GM21381 (cell line): ENCODE measurements at regions not wholly inside any gene's neighbourhood (a gene's known extent, or its start where the extent isn't known, plus 50 kb on each side); places are given as distances from the start of the nearest gene placed in this dataset.

Source experiments
- ATAC-seq: cut with Tn5 transposase; IDR thresholded peaks from one replicate; pipeline ENCODE4 v1.9.1; 2021; ENCODE audit warnings: mild to moderate bottlenecking, moderate library complexity; ENCODE audit not compliant: unreplicated experiment

GRCh38 chr2:35391736-35392442 lies 963.7 kb upstream of the CRIM1 start:
- ATAC-seq = no peak

DNA sequence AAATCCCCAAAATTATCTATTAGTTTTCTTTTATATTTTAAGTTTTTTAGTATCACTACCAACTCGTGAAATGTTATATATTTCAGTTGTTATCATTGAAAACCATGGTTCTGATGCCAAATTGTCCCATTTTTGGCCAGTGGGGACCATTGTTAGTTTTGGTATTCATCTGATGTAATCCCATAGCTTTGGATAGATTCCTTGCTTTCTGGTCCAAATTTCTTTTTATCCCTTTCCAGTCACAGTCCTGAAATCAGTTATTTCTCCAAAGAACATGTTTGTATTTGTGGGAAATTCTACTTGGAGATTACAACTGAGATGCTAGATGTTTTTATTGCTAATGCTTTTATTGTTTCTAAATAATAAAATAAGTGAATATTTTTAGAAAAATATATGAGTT lies 976.8 kb upstream of the CRIM1 start:
- ATAC-seq = no peak

- ATAC-seq = no peak
These were observed 980.7 kb upstream of the CRIM1 start for GRCh38 chr2:35374845-35375244.

DNA sequence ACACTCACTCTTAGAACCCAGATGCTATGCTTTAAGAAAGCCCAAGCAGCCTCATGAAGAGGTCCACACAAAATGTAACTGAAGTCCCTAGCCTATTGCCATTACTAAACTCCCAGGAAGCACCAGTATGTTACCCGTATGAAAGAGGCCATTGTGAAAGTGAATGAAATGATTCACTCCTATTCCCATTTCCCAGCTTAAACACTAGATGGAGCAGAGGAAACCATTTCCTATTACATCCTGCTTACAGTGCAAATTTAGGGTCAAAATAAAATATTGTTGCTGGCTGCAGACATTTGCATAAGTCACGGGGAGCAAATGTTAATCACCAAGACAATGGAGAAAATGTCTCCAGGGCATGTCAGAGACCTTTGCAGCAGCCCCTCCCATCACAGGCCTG lies 989.7 kb upstream of the CRIM1 start:
- no peak for ATAC-seq

DNA sequence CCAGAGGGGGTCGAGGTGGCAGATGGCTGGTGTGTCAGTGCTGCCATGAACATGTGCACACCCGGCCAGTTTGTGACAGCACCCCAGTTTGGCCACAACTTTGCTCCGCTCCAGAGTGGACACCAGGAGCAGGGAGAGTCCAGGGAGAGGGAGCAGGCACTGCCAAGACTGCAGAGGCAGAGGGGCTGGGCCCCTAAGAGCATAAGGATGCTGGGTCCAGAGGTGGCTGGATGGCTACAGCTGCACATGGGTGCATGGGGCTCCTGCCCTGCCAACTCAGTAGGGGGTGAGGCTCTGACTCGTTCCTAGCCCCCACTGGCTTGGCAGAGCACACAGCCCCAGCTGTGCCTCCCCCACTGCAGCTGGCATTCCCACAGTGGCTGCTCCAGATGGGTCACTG lies 999.2 kb upstream of the CRIM1 start:
- no peak for ATAC-seq

DNA sequence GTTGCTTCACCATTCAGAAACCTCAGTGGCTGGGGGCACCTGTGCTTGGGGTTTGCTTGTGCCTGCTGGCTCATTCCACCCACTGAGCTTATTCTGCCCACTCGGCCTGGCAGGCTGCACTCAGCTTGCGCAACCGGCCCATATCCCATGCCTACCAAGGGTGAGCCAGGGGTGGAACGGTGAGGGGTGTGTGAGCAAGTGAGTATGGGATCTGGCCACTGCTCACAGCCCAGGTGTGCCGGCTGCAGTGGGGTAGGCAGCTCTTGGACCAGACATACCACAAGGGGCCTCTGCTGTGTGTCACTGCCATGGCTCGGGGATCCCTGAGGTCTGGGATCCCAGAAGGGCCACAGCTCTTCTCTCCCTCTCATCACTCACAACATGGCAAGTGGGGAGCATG lies 1000.5 kb upstream of the CRIM1 start:
- no peak for ATAC-seq

DNA sequence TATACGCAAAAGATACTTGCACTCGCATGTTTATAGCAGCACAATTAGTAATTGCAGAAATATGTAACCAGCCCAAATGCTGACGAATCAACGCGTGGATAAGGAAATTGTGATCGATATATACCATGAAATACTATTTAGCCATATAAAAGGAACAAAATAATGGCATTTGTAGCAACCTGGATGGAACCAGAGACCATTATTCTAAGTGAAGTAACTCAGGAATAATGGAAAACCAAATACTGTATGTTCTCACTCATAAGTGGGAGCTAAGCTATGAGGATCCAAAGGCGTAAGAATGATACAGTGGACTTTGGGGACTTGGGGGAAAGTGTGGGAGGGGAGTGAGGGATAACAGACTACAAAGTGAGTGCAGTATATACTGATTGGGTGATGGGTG lies 1008.0 kb upstream of the CRIM1 start:
- ATAC-seq = no peak

DNA sequence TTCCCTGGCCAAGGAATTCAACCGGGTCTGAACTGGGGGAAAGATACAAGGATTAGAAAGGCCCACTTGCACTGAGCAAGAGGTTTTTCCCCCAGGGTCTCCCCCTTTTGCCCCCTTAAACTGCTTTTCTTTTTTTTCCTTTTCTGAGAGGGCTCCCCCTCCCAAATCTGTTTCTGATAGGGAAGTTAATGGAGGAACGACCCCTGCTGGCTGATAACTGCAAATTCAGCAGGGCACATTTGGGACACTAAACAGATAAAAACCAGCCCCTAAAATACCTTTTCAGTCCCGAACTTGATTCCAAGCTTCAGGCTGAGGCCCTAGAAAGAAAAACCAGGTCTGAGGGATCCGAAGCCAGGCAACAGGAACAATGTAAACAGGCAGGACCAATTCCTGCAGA lies 1012.4 kb upstream of the CRIM1 start:
- no peak for ATAC-seq

DNA sequence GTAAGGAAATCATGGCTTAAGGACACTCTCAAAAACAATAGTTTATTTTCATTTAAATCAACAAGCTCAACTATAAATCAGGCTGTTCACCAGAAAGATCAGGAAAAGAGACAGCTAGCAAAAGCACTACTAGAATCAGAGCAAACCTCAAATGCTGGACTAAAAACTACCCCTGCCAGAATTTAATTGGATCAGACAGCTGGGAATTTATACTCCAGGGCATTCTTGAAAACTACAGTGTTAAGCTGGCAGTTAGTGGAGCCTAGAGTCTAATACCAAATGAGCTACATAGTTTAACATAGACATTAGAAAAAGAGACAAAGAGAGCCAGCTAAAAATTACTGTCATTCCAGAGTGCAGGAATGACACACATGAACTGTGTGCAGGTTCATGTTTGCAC lies 1016.4 kb upstream of the CRIM1 start:
- no peak for ATAC-seq

GRCh38 chr2:35337922-35338321 lies 1017.7 kb upstream of the CRIM1 start:
- ATAC-seq = no peak

DNA sequence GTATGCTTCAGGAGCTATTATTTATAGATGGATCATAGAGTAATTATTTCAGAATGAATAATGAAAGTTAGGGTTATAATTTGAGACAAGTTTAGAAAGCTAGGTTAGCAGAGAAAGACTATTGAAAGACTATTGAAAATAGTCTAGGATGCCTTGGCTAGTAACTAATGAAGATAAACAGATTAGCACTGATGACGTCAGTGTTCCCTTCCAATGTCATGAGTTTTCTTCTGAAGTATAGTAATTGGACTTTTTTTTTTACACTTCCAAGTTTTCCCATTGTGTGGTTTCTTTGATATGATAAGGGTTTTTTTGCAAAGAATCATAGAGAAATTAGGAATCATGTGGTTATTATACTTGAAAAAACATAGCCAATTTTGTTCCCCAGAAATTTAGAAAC lies 1041.5 kb upstream of the CRIM1 start:
- ATAC-seq = no peak

DNA sequence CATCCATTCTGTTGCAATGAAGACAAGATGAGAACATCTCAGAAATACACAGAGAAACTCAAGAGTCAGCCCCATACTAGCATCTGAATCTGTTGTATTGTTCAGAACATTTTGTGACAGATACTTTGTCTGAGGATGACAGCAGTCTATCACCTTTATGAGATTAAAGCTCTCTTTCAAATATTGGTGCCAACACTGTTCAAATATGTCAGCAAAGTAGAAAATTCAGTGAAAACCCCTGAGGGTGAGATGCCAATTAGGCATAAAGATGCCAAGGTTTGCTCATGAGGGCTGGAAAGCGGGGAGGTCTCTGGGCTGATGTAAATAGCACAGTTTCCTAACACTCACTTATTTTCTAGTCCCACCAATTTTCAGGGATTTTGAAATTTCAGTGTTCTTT lies 1054.2 kb upstream of the CRIM1 start:
- no peak for ATAC-seq

DNA sequence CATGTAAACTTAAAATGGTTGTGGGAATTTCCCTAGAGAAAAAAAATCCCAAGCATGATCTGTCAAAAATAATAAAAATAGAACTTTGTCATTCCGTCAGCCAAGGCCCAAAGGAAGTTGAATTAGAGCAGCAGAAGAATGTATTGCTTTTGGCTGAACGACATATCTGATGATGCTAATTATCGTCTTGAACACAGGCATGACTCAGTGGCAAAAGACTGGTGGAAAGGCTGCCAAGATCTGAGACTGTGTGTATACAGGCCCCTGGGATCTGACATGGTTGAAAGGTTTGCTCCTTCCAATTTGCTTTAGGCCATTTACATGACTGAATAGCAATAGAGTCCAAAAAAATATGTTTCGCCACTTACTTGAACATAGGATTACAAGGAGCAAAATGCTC lies 1057.1 kb upstream of the CRIM1 start:
- ATAC-seq = no peak

DNA sequence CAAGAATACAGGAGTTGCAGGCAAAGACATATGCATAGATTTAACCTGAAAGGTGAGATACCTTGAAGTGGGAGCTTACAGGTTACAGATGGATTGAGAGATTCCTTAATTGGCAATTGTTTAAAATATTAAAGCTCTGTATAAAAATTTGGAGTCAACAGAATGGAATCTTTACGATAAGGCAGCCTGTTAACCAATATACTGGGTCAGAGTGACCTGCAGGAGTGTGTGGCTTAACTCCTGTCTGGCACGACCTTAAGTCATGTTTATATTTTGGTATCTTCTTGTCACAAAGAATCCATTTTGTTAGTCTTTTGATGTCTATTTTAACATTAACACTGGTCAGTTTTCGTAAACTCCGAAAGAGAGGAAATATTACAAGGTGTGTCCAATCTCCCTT lies 1058.2 kb upstream of the CRIM1 start:
- no peak for ATAC-seq

DNA sequence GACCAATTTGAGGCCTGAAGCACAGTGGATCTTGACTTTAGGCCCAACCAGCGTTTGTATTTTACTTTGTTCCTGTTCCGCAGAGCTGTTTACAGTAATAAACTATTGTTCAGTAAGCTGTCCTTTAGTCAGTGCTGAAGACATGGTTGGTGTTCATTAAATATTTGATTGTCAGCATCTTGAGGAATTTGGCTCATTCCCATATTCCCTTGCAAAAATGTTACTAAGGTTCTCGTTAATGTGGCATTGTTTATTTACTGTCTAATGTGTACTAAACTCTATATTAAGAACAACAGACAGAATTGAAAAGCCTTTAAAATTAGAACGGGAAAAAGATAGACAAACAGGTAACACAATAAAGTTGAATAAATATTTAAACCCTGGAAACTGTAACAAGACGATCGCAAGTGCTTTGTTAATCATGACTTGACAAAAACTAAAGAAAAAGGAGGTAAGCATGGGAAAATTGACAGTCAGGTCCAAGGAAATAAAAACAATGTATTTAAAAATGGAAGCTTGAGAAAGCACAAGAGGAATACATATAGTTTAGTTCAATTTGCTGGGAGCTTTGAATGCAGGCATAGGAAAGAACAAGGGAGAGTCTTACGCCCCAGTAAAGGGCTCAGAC lies 1060.8 kb upstream of the CRIM1 start:
- no peak for ATAC-seq

GRCh38 chr2:35293261-35293660 lies 1062.3 kb upstream of the CRIM1 start:
- no peak for ATAC-seq

GRCh38 chr2:35292199-35292598 lies 1063.4 kb upstream of the CRIM1 start:
- no peak for ATAC-seq

- no peak for ATAC-seq
These were observed 1073.9 kb upstream of the CRIM1 start for GRCh38 chr2:35281702-35282101.

- no peak for ATAC-seq
These were observed 1099.8 kb upstream of the CRIM1 start for GRCh38 chr2:35255826-35256225.

DNA sequence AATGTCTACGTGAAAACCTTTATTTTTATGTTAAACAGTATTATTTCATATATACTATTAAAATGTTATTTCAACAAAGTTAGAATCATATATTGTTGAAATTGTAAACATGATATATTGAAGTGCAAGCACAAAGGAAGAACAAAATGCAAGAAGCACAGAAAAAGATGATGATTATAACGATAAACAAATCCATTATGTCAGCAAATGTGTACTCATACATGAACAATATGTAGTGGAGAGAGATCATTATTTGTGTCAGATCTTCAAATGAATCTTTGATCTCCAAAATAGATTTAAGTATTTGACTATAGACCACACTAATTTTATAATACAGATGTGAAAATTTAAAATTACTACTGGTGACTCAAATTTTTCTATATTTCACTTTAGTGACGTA lies 1104.4 kb upstream of the CRIM1 start:
- ATAC-seq = no peak

- ATAC-seq = no peak
These were observed 1108.9 kb upstream of the CRIM1 start for GRCh38 chr2:35246702-35247101.

DNA sequence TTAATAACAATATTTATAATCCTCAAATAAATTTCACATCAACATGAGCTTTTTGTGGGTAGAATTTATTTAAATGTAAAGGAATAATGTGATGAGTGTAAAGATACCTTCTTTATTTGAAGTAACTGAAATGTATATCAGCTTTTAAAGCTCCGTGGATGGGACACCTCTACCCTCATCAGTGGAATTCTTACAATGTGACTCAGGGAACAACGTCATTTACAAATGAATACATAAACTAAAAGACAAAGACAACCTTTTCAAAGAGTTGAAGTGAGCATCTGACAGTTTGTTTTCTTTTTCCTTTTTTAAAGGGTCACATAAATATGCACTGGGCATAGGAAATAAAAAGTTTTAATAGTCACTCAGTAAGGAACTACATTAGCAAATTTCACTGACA lies 1127.0 kb upstream of the CRIM1 start:
- ATAC-seq = no peak

DNA sequence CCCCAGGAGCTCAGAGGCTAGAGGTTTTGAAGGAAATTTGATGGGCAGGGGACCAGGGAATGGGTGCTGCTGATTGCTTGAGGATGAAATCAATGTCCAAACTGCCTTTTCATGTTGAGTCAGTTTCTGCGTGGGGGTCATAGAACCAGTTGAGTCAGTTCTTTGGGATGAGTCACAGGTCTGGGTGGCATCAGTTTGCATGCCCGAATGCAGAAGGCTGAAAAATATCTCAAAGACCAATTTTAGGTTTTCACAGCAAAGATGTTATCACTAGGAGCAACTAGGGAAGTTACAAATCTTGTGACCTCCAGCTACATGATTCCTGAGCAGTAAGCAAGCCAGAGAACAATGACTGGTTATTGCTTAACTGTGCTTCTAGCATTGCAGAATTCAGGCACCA lies 1135.1 kb upstream of the CRIM1 start:
- ATAC-seq = no peak
